GM21528 (cell line): ENCODE measurements at regions not wholly inside any gene's neighbourhood (a gene's known extent, or its start where the extent isn't known, plus 50 kb on each side); places are given as distances from the start of the nearest gene placed in this dataset.

Source experiments
- ATAC-seq: cut with Tn5 transposase; IDR thresholded peaks from one replicate; pipeline ENCODE4 v1.9.1; 2021; ENCODE audit warnings: mild to moderate bottlenecking, moderate library complexity; ENCODE audit not compliant: unreplicated experiment, low FRiP score

DNA sequence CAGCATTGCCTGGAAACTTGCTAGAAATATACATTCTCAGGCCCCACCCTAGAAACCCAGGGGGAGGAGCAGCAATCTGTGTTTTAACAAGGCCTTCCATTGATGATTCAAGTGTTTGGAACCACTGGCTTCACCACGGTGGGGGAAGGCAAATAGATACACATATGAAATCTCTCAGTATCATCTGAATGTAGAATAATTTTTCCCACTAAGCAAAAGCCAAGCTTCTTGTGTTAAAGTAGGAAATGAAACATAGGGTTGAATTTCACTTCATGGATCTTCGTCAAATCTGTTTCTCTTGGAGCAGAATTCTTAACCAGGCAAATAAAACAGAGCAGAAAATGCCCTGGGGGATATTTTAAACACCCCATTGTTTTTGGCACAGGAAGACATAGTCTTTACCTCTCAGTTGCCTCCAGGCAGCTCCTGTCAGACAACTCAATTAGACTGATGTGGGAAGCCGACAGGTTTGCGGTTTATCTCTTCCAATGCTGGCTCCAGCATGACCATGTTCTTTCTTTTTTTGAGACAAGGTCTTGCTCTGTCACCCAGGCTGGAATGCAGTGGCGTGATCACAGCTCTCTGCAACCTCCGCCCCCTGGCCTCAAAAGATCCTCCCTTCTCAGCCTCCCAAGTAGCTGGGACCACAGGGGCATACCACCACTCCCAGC, 213.0 kb downstream of the FOXO1 start:
- ATAC-seq: no peak

DNA sequence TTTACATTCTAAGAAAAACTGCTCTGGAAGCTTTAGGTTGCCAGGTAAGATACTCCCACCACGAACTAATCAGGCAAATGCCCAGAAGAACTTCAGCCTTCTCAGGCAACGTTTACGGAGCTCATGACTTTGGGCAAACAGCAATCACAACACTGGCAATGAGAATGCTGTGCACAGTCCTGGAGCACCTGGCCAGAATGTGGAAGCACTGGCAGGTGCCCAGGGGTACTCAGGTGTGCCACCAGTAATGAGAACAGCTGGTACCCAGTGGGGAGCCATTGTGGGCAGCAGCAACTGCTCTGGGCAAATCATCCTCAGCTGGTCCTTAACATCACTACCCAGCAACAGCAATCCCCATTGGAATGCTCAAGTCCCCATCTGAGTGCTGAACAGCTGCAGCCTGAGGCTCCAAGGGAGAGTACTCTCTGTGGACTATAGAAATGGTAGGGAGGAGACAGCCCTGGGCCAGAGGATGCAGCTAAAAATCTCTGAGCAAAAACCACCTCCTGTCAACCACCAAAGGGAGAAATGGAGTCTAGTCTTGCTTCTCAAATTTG, 210.0 kb downstream of the FOXO1 start:
- no peak for ATAC-seq

DNA sequence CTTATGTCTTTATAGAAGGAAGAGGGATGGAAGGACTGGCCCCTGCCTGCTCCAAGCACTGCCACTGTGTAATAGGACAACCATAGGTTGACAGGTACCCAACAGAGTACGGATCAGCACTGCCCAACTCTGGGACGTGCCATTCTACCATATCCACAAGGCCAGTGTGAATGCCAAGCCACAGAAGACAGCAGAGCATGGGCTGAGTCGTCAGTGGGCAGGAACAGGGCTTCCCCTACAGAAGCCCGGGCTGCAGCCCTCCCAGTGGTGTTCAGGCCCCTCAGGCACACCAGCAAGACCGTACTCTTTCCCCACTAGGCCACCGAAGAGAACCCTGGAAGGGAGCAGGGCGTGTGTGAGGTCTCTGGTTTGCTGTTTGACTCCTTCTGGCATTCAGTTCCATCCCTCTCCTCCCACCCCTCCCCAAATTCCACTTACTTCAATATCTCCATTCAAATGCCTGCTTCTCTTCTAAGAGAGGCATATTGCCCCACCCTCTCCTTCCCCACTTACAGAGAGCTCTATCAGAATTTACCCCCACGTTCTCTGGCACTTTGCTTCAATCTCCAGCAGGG, 209.4 kb downstream of the FOXO1 start:
- ATAC-seq: no peak

DNA sequence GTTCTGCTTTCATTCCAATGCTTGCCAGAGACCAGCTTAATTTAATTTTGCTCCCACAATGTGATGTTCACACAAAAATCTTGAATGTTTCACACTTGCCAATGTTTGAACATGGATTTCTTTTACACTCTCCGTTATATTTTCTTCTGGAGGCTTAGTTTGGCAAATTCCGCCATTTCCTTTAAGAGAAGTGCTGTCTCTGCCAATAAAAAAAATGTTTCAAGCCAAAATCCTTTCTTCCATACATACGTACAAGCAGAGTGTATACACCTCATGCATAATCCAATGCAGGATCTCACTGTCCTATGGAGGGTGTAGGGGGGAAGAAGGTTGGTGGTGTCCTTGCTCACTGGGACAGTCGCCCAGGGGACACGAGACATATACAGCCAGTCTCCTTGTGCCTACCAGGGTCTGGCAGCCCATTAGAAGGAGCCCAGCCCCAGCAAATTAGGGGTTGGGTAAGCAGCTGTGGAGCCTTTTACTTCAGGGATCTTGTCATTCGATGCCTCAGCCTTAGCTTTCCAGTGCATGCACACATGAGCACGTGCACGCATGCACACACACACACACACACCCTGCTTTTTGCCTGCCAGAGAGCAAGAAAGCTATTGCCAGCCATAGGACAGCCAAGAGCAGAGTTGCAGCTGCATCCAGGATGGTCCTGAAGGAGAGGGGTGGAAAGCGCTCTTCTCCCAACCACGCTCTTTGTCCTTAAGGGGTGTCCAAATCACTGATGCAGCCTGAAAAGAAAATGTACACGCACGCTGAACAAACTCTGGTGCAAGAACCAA, 208.3 kb downstream of the FOXO1 start:
- no peak for ATAC-seq

DNA sequence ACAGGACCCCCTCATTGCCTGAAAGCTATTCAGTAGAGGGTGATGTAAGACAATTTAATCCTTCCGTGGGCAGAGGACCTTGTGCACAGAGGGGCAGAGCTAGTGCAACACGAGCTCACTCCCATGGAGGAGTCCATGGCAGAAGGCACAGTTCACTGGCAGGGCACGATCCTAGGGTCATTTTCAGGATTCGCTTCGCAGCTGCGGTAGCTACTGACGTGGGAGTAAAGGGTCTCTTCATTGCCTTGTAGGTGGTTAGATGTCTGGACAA, 207.8 kb downstream of the FOXO1 start:
- ATAC-seq: no peak

DNA sequence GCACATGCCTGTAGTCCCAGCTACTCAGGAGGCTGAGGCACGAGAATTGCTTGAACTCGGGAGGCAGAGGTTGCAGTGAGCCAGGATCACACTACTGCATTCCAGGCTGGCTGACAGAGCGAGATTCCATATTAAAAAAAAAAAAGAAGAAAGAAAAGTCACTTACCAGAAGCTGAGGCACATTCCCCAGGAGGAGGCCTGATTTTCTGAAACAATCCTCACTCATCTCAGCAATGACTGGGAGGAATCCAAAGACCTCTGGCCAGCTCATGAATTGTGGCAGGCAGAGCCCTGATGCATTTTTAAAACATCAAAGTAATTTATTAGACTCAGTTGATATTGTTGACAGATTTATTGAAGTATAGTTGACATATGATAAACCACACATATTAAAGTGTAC, 206.3 kb downstream of the FOXO1 start:
- ATAC-seq: no peak

DNA sequence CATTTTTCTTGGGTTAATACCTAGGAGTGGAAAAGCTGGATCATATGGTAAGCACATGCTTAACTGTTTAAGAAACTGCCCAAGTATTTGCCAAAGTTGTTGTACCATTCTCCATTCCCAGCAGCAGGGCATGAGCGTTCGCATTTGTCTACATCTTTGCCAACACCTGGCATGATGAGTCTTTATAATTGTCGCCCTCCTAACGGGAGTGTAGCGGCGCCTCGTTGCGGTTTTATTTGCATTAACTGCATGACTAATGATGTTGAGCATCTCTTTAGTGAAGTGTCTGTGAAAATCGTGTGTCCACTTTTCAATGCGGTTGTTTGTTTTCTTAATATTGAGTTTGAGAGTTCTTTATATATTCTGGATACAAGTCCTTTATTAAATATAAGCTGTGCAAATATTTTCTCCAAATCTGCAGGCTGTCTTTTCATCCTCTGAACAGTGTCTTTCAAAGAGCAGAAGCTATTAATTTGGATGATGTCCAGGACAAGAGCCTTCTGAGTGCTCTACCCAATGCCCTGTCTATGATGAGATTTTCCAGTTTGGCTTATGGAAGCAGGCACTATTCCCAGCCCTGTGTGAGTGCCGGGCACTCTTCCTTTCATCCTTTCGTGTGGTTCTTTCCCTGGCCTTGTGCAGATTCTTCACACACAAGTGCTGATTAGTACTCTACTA, 202.0 kb downstream of the FOXO1 start:
- no peak for ATAC-seq

DNA sequence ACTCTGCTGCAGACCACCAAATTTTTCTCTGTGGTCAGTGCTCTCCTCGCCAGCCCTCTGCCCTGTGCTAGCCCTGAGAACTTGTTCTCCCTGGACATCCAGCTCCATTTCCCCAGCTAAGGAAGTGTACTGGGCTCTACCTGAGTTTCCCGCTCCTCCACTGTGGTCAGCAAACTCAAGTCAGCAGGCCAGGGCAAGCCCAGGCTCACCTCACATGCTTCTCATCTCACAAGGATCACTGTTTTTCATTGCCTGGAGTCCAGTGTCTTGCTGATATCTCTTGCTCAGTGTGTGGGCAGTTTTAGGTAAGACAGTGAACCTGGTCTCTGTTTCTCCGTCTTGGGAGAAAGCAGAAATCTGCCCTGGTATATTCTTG, 201.4 kb downstream of the FOXO1 start:
- no peak for ATAC-seq

DNA sequence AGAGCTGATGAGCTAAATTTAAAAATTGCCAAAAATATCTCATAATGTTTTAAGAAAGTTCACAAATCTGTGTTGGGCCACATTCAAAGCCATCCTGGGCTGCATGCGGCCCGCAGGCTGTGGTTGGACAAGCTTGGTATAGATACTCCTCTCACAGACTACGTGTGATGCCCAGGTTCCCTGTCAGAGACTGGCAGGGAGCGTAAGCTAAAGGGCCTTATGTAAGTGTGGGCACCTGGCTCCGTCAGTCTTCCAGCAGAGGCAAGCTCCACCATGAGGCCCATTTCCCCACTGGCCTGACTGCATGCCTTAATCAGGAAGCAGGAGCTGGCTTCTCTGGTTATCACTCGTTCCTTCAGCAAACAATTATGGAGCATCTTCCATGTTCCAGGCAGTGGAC, 200.2 kb downstream of the FOXO1 start:
- ATAC-seq: no peak

DNA sequence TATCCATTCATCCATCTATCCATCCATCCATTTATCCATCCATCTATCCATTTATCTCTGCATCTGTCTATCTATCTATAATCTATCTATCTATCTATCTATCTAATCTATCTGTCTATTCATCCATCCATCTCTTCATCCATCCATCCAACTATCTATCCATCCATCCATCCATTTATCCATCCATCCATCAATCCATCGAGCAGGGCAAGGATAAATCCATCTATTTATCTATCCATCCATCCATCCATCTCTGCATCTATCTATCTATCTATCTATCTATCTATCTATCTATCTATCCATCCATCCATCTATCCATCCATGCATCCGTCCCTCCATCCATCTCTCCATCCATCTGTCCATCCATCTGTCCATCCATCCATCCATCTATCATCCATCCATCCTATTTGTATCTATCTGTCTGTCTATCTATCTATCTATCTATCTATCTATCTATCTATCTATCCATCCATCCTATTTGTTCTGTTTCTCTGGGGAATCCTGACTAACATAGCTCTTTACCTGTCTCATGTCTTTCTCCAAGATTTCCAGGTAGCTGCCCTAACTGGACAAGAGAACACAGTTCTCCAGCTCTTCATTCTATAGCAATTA, 198.1 kb downstream of the FOXO1 start:
- no peak for ATAC-seq

DNA sequence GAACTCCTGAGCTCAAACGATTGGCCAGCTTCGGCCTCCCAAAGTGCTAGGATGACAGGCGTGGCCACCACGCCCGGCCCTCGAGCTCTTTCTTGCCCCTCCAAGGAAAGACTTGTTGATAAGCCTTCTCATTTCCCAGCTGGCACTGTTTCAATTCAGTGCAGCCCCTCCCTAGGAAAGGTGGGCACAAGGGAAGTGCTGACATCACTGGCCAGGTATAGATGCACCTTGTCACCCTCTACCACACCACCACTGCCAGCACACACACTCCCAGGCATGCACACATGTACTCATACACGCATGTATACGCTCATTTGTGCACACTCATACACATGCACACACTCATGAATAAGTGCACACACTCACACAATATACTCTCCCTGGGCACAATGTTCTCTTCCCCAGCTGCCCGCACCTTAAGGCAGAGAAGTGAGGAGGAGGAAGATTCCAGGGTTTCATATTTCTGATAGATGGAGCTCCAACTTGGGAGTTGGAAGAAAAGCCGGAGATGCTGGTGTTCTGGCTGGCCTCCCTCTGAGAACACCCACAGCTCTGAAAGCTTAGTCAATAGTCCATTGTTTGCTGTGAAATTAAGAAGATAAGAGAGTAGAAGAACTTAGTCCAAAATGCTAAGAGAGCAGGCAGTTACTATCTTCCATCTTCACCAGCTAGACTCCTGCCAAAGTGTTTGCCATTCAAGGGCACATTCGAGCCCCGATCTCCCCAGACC, 196.7 kb downstream of the FOXO1 start:
- no peak for ATAC-seq

DNA sequence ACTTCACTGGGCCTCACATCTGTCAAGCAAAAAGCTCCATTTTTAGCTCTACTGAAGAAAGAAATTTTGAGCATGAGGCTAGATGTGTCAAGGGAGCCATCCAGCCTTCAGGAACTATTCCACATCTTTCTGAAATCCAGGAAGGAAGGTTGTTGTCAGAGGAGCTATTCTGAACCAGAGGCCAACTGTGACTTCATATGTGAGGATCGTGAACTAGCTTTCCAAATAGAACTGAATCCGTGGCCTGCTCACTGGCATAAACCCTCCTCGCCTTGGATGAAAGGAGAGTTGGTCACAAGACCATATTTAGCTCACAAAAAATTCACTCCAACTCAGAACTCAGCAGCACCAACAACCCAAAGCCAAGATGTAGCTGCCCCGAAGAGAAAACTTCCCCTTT, 195.8 kb downstream of the FOXO1 start:
- ATAC-seq: no peak

DNA sequence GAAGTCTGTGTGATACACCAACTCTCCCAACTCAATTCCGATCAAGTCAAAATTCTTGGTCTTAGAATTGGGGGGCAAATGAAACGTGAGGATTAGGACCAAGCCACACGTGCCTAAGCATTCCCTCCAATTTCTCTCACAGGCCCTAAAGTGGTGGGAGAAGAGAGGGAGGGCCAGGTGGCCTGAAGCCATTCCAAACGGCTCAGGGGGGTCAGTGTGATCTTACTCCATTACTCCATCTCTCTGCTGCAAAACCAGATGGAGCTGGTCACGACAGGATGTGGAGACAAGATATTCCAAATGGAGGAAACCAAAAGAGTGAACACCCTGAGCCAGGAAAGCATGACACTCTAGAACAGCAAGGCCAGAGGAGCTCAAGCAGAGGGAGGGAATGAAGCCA, 195.4 kb downstream of the FOXO1 start:
- ATAC-seq: no peak

DNA sequence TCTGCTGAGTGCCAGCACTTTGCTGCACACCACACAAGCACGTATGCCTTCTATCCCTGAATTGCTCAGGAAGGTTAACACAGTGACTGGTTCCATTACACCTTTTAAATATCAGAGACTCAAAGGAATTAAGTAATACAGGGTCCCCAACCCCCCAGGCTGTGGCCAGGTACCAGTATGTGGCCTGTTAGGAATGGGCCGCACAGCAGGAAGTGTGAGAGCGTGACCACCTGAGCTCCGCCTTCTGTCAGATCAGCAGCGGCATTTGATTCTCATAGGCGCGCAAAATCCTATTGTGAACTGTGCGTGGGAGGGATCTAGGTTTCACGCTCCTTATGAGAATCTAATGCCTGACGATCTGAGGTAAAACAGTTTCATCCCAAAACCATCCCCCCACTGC, 194.5 kb downstream of the FOXO1 start:
- no peak for ATAC-seq

DNA sequence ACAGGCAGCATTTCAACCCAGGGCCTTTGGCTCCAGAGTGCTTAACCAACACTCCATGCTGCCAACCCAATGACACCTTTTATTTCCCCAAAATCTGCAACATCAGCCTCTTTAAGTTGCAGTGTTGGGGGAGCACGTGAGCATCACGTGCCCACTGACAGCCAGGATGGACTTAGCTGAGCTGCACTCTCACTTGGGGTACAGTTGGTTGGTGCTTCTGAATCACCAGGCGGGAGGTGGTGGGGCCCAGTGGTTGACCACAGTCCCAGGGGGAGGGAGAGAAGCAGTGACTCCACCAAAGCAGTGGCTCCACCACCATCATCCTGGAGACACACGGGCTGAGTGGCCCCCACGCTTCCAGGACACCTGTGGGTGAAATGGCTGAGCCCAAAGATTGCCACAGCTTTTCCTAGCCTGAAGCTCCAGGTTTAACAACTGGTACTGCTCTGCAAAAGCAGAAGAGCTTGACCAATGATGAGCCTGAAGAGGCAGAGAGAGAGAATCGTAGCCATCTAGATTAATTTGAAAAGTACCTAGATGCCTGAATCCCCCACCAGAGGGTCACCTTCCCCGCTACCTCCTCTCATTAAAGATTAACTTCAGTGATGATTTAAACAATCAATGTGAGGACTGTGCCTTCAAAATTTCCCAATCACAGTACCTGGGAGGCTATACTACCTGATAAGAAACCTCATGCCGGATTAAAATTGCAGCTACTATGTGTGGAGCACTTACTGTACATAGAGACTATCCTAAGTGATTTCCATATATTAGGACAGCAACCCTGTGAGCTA, 193.8 kb downstream of the FOXO1 start:
- no peak for ATAC-seq

DNA sequence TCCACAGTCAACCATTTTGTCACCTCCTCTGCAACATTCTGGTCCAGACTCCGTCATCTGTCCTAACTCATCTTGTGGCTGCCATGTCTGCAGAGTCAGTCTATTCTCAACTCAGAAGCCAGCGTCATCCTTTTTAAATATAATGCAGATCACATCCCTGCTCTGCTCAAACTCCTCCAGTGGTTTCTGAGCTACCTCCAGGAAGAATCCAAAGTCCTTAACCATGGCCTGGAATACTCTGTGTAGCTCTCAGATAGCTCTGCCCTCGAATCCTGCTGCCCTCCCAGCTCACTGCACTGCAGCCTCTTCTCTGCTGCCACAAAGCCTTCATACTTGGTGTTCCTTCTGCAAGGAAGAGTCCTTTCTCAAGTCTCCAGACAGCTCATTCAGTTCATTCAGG, 190.8 kb downstream of the FOXO1 start:
- no peak for ATAC-seq

DNA sequence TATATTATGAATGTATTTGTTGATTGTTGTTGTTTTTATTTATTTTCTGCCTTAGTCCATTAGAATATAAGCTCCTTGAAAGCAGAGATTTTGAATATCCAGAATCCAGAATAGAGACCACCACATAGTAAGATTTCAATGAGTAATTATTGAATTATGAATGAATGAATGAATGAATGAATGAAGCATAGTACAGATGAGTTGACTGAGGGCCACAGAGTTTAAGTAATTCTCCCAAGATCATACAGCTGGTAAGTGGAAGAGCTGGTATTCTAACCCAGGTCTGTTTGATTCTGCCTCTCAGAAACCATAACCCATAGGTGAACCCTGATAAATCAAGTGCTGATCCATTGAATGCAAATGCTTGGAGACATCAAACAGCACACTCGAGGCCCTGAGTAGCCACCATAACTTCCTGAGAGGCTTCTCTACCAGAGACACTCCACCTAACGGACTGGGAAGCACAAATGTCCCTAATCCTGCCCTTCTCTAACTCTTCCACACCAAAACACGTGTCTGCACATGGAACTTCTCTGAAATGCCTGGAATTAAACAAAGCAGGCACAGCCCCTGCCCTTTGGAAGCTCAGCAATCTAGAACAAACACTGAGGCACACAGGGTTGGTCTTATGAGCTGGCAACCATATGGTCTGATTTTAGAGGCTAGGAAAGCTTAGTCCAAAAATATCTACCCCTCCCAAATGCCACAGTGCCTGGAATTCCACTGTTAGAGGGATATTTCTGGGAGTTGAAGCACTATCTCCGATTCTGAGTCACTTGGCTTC, 190.1 kb downstream of the FOXO1 start:
- no peak for ATAC-seq

DNA sequence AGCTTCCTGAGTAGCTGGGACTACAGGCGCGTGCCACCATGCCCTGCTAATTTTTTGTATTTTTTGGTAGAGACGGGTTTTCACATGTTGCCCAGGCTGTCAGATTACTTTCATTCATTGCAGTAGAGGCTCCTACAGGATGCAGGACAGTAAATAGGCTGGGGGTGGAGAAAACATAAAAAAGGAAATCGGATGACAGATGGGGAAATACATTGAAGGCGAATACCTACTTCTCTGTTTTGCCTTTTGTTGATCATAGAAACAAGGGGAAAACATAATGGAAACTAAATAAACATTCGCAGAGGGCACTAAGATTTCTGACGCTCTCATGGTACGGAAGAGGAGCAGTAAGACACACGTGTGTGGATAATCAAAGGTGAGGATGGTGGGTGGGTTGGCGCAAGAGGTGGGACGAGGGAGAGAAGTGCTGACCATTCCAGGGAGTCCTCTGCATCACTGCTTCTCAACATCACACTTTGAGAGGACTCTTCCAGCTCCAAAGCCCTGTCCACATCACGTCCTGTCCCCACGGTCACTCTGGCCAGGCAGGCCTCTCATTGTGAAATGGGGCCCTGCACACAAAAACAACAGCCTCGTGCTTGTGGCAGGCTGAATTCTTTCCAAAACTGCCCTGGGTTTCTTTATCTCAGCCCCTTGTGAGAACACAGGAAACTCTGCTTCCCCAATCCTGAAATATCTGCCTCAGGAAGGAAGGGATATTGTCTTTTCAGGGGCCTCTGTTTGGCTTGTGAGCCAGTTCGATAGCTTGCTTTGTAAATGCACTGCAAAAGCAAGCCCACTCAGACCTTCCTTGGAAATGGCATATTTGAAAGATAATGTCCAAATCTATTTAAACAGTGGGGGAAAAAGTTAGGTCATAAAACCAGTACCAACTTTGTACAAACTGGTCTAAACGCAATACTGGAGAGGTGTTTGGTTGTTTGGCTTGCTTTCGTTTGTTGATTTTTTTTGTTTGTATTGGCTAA, 188.5 kb downstream of the FOXO1 start:
- ATAC-seq: no peak
